HL-60 (cell line): ENCODE measurements at regions not wholly inside any gene's neighbourhood (a gene's known extent, or its start where the extent isn't known, plus 50 kb on each side); places are given as distances from the start of the nearest gene placed in this dataset.

Experiments
- DNase-seq, 2 experiments: peaks; one replicate each; pipeline ENCODE4 v3.0.0-alpha.2; 2010 to 2020; ENCODE audit warnings: low read depth in 1 of 2, low spot score in 1 of 2
- H3K27ac ChIP-seq: fragments of 250-450 bp; sonication (Bioruptor Pico); replicated peaks from 2 replicates; pipeline ENCODE4 v1.5.1; 2020; ENCODE audit warnings: mild to moderate bottlenecking, moderate library complexity
- H3K27me3 ChIP-seq: fragments of 250-450 bp; sonication (Bioruptor Pico); 2 replicates; pipeline ENCODE4 v1.5.1; 2021; ENCODE audit warnings: mild to moderate bottlenecking, moderate library complexity; ENCODE audit not compliant: insufficient read depth, poor library complexity, severe bottlenecking
- H3K4me3 ChIP-seq: replicated peaks from 2 replicates; pipeline ENCODE4 v1.5.1; 2011; ENCODE audit warnings: mild to moderate bottlenecking, control low read depth, low read length; ENCODE audit not compliant: insufficient read depth
- CTCF ChIP-seq: IDR thresholded peaks from one replicate; pipeline ENCODE4 v1.5.1; 2011; ENCODE audit warnings: low read length, control low read depth, inconsistent platforms; ENCODE audit not compliant: insufficient read depth
- GABPA ChIP-seq: IDR thresholded peaks from 2 replicates; pipeline ENCODE4 v1.6.1; 2012; ENCODE audit warnings: low read depth
- POLR2AphosphoS5 ChIP-seq: IDR thresholded peaks from 2 replicates; pipeline ENCODE4 v1.6.1; 2012; ENCODE audit warnings: low read depth
- REST ChIP-seq: IDR thresholded peaks from 2 replicates; pipeline ENCODE4 v1.6.1; 2012; ENCODE audit warnings: low read depth; ENCODE audit not compliant: insufficient replicate concordance
- SPI1 ChIP-seq: IDR thresholded peaks from 2 replicates; pipeline ENCODE4 v1.6.1; 2012; ENCODE audit warnings: low read depth, mild to moderate bottlenecking, borderline replicate concordance

GRCh38 chr10:59016043-59016442 lies 160.4 kb upstream of the PHYHIPL start:
- Histone ChIP-seq H3K27ac (no peak overlapping the region), H3K27me3 (peaks cover 2% of the 10 kb centered on the region), H3K4me3 (no peak overlapping the region)
- DNase-seq: no peak
- no peak for TF ChIP-seq REST

GRCh38 chr10:59018977-59019376 lies 157.5 kb upstream of the PHYHIPL start:
- H3K27me3 ChIP-seq: peaks cover 2% of the 10 kb centered on the region
- DNase-seq: no peak
- H3K27ac ChIP-seq: no peak overlapping the region
- TF ChIP-seq SPI1 (no peak), GABPA (no peak), CTCF (no peak), POLR2AphosphoS5 (no peak)
- no peak overlapping the region for H3K4me3 ChIP-seq

- Histone ChIP-seq H3K27me3 (peaks cover 2% of the 10 kb centered on the region), H3K4me3 (no peak overlapping the region), H3K27ac (no peak overlapping the region)
- TF ChIP-seq GABPA: no peak
- TF ChIP-seq POLR2AphosphoS5: no peak
- TF ChIP-seq REST: no peak
- TF ChIP-seq CTCF: no peak
- no peak for TF ChIP-seq SPI1
- DNase-seq: no peak
Measured at GRCh38 chr10:59019603-59020002, 156.8 kb upstream of the PHYHIPL start.

GRCh38 chr10:59020502-59020901 lies 155.9 kb upstream of the PHYHIPL start:
- no peak overlapping the region for H3K27ac ChIP-seq
- H3K4me3 ChIP-seq: no peak overlapping the region
- peaks cover 2% of the 10 kb centered on the region for H3K27me3 ChIP-seq

More at GRCh38 chr10:59020502-59020901, 155.9 kb upstream of the PHYHIPL start:
- TF ChIP-seq GABPA (no peak), POLR2AphosphoS5 (no peak), CTCF (no peak), REST (no peak), SPI1 (no peak)
- DNase-seq: no peak
